ENCODE measurements at regions not wholly inside any gene's neighbourhood (a gene's known extent, or its start where the extent isn't known, plus 50 kb on each side); places are given as distances from the start of the nearest gene placed in this dataset.
A peak's percentile ranks its signal among the peaks of the same experiment; 100 is the strongest.

DNA sequence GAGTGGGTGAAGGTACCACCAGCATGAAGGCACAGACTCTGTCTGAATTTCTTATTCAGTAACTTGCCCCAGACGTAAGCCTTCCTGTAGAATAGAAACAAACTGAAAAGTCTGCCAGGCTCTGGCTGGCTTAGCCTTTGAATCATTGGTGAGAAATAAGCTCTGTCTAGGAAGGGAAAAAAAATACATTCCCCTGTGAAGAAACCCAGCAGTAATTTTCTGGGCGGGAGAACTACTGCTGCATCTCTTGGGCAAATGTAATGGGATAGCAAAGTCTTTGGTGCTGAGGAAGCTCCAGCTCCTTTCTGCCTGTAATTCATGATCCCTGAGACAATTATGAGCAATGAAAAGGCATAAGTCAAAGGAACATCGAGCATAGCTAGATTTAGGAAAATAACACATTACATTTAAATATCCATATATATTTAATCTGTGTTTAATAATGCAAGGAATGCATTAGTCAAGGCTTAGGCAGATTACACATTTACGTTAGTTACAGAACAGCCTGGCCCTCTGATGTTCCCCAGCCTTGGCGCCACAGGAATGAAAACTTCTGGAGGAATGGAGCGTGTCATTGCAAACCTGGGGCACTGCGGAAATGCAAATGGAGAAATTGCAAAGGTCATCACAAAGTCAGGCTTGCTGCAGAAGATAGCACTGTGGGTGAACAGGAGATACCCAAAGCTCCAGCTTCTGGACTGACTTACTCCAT is 216.3 kb upstream of the CAMK1G start:
- in situ Hi-C loops (cut with MboI; ENCODE audit: low sequenced_read_pairs), result no loop called here
- H3K27me3 ChIP-seq (ENCODE audit: low read depth), result no peaks in the 10 kb centered on the region
- H3K4me3 ChIP-seq, result no peak overlapping the region
- H3K4me1 ChIP-seq, result peaks cover 15% of the 10 kb centered on the region
- H3K9me3 ChIP-seq, result no peaks in the 10 kb centered on the region
- DNase-seq (ENCODE audit: low spot score in 2 of 2), result no peak
- H3K36me3 ChIP-seq (replicated peaks), result no peaks in the 10 kb centered on the region

- Histone ChIP-seq H3K9me3 (no peaks in the 10 kb centered on the region), H3K27me3 (ENCODE audit: low read depth) (no peaks in the 10 kb centered on the region), H3K4me1 (peaks cover 15% of the 10 kb centered on the region), H3K4me3 (no peak overlapping the region), H3K36me3 (replicated peaks) (no peaks in the 10 kb centered on the region)
- in situ Hi-C loops (cut with MboI; ENCODE audit: low sequenced_read_pairs), result no loop called here
- DNase-seq (ENCODE audit: low spot score in 2 of 2), result no peak
Measured at GRCh38 chr1:209368864-209369598, 214.5 kb upstream of the CAMK1G start.

DNA sequence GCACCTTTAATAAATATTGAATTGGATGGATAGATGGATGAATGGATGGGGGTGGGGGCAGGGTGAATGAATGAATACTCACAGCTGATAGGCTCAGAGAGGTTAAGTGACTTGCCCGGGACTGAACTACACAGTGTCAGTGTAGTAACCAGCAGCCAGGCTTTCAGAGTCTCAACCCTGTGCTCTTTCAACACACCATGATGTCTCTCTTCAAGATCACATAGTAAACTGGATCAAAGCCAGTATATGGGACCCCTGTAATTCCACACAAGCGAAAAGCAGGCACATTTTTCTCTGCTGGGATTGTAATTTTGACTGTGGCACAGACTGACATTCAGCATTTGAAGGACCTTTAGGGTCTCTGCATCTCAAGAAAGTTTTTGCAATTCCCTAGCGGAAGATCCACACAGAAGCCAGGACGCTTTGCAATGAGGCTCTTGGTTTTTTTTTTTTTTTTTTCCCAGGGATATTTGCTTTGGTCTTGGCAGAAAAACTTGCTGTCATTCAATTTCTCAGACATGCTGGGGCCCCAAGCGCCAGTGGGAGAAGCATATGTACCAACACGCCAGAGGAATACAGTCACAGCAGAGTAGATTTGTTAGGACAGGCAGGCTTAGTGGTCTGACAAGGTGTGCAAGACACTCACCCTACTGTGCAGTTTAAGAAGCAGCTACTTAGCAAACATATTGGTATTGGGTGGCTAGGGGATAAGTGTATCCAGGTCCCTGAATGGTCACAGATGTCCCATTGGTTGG is 213.1 kb upstream of the CAMK1G start:
- peaks cover 9% of the 10 kb centered on the region for H3K4me1 ChIP-seq
- in situ Hi-C loops (cut with MboI; ENCODE audit: low sequenced_read_pairs), result no loop called here

GRCh38 chr1:209375097-209375496 is 208.4 kb upstream of the CAMK1G start:
- DNase-seq (ENCODE audit: low spot score in 2 of 2), result no peak
- in situ Hi-C loops (cut with MboI; ENCODE audit: low sequenced_read_pairs), result no loop called here
- Histone ChIP-seq H3K4me3 (no peak overlapping the region), H3K36me3 (replicated peaks) (no peaks in the 10 kb centered on the region), H3K9me3 (no peaks in the 10 kb centered on the region), H3K4me1 (peaks cover 16% of the 10 kb centered on the region), H3K27me3 (ENCODE audit: low read depth) (no peaks in the 10 kb centered on the region)

More for the DNA sequence above, 213.1 kb upstream of the CAMK1G start:
- Histone ChIP-seq H3K9me3 (no peaks in the 10 kb centered on the region), H3K4me3 (no peak overlapping the region), H3K27me3 (ENCODE audit: low read depth) (no peaks in the 10 kb centered on the region), H3K36me3 (replicated peaks) (no peaks in the 10 kb centered on the region)
- no peak for DNase-seq (ENCODE audit: low spot score in 2 of 2)

DNA sequence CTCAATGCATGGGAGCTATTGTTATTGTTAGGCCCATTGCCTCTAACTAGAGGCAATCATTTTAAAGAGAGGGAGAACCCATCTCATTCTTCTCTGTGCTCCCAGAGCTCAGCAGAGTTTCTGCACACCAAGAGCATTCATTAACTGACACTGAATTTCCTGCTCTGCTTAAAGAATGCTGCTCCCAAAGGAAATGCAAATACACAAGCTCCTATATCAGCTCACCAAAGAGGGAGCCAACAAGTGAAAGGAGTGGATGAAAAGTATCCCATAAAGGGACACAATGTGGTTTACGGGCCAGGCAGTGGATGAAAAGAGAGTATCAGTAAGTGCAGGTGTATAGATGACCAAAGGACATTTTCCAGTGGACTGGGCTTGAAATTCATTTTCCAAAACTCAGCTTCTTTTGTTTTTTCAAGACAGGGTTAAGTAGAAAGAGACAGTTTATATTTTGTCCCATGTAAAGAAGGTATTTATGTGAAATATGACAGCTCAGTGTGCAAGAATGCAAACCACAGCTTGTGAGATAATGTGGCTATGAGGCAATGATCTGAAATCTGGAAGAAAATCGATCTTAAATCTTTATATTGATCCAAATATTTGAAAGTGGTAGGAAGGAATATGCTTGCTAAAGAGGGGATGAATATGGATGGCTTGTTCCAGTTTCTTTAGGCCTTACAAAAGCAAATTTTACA is 207.7 kb upstream of the CAMK1G start:
- Histone ChIP-seq H3K4me1 (peaks cover 16% of the 10 kb centered on the region), H3K4me3 (no peak overlapping the region), H3K36me3 (replicated peaks) (no peaks in the 10 kb centered on the region), H3K9me3 (no peaks in the 10 kb centered on the region), H3K27me3 (ENCODE audit: low read depth) (no peaks in the 10 kb centered on the region)
- peak in 1 of 2 experiments; percentile 70 for DNase-seq (ENCODE audit: low spot score in 2 of 2)
- in situ Hi-C loops (cut with MboI; ENCODE audit: low sequenced_read_pairs), result no loop called here

DNA sequence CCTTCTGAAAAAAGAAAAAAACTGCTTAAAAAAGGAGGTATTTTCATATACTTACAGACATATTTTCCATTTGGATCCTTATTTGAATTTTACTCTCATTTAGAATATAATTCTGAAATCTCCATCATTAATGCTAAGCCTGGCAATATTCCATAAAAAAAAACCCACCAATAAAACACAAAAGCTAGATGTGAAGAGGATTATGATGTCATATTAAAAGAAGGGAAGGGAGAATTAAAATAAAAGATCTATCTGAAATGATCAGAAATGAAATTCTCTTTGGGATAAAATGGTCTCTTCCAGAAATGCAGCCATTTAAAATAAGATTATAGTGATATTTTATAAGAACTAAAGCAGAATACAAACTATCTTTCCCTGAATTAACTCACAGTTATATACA is 206.7 kb upstream of the CAMK1G start:
- no peak for DNase-seq (ENCODE audit: low spot score in 2 of 2)
- in situ Hi-C loops (cut with MboI; ENCODE audit: low sequenced_read_pairs), result no loop called here
- Histone ChIP-seq H3K4me1 (peaks cover 16% of the 10 kb centered on the region), H3K36me3 (replicated peaks) (no peaks in the 10 kb centered on the region), H3K9me3 (no peaks in the 10 kb centered on the region), H3K27me3 (ENCODE audit: low read depth) (no peaks in the 10 kb centered on the region), H3K4me3 (no peak overlapping the region)

DNA sequence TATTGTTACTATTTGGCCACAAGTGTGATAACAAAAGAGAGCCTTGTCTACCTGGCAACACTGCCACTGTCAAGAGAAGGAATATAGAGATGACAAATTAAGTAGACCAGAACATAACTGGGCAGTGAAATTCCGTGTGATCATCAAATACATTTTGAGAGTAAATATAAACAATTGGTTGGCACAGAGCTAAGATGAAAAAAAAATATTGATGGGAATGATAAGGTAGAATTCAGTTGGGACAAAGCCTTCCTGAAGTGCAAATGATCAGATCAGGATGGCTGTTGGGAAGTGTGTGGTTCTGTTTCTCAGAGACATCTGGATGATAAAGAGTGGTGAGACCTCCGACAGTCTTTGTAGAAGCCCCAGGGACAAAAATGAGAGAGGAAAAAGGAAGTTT is 205.5 kb upstream of the CAMK1G start:
- H3K4me1 ChIP-seq, result peaks cover 18% of the 10 kb centered on the region
- no peaks in the 10 kb centered on the region for H3K36me3 ChIP-seq (replicated peaks)
- no peaks in the 10 kb centered on the region for H3K9me3 ChIP-seq
- no peak for DNase-seq (ENCODE audit: low spot score in 2 of 2)
- no peaks in the 10 kb centered on the region for H3K27me3 ChIP-seq (ENCODE audit: low read depth)
- H3K4me3 ChIP-seq, result no peak overlapping the region
- in situ Hi-C loops (cut with MboI; ENCODE audit: low sequenced_read_pairs), result no loop called here

GRCh38 chr1:209379280-209379679 is 204.2 kb upstream of the CAMK1G start:
- no peak for DNase-seq (ENCODE audit: low spot score in 2 of 2)
- Histone ChIP-seq H3K9me3 (no peaks in the 10 kb centered on the region), H3K4me3 (no peak overlapping the region), H3K36me3 (replicated peaks) (no peaks in the 10 kb centered on the region), H3K27me3 (ENCODE audit: low read depth) (no peaks in the 10 kb centered on the region), H3K4me1 (peaks cover 17% of the 10 kb centered on the region)
- in situ Hi-C loops (cut with MboI; ENCODE audit: low sequenced_read_pairs), result no loop called here

- DNase-seq (ENCODE audit: low spot score in 2 of 2), result no peak
- H3K36me3 ChIP-seq (replicated peaks), result no peaks in the 10 kb centered on the region
- in situ Hi-C loops (cut with MboI; ENCODE audit: low sequenced_read_pairs), result no loop called here
- H3K4me3 ChIP-seq, result no peak overlapping the region
- H3K9me3 ChIP-seq, result no peaks in the 10 kb centered on the region
- H3K4me1 ChIP-seq, result peaks cover 12% of the 10 kb centered on the region
- no peaks in the 10 kb centered on the region for H3K27me3 ChIP-seq (ENCODE audit: low read depth)
Measured at GRCh38 chr1:209380420-209380819, 203.1 kb upstream of the CAMK1G start.

DNA sequence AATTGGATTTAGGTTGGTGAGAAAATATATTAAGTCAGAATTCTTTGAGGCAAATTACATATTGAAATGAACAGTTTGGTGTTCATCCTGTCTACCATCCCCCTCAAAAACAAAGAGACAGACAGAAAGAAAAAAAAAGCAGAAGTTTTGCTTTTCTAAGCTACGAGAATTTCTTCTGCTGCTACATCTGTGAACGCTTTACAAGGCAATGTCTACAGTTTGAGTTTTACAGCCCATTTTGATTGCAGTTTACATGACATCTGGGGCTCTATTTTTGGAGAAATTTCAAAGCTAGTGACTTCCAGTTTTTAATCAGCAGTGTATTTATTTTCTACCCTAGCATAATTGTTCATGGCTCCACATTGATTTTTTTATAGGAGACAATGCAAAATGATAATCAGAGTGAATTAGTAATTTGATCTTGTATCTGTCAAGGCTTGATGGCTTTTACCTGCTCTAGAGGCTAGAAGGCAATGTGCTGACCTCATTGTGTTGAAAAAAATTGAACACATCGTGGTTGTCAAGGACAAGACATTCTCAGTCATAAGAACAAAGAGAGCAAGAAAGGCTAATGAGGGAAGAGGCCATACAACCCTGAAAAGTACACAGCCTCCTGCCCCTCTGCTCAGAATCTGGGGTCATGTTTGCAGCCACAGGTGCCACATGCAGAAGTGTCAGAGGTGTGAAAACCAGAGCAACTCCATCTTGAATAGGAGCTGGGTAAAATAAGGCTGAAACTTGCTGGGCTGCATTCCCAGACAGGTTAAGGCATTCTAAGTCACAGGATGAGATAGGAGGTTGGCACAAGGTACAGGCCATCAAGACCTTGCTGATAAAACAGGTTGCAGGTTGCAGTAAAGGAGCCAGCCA is 201.0 kb upstream of the CAMK1G start:
- DNase-seq (ENCODE audit: low spot score in 2 of 2), result no peak
- in situ Hi-C loops (cut with MboI; ENCODE audit: low sequenced_read_pairs), result no loop called here
- H3K36me3 ChIP-seq (replicated peaks), result no peaks in the 10 kb centered on the region
- peaks cover 5% of the 10 kb centered on the region for H3K4me1 ChIP-seq
- no peak overlapping the region for H3K4me3 ChIP-seq
- H3K9me3 ChIP-seq, result no peaks in the 10 kb centered on the region
- no peaks in the 10 kb centered on the region for H3K27me3 ChIP-seq (ENCODE audit: low read depth)

DNA sequence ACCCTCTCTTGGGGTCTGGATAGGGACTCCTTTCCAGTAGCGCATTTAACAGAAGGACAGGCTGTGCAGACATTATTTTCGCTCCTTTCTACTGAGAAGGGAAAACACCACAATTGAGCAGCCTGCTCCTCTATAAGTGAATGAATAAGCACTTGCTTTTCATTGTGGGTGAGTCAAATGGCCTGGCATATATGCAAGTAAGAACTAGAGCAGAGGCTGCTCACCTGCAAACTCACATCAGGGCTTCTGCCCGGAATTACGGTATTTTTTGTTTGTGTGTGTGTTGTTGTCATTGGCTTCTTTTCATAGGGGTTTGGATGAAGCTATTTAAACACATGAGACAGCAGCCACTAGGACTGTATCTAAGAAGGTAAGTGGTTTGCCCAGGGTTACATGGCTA is 200.1 kb upstream of the CAMK1G start:
- Histone ChIP-seq H3K27me3 (ENCODE audit: low read depth) (no peaks in the 10 kb centered on the region), H3K36me3 (replicated peaks) (no peaks in the 10 kb centered on the region), H3K9me3 (no peaks in the 10 kb centered on the region), H3K4me1 (peaks cover 5% of the 10 kb centered on the region), H3K4me3 (no peak overlapping the region)
- in situ Hi-C loops (cut with MboI; ENCODE audit: low sequenced_read_pairs), result no loop called here
- no peak for DNase-seq (ENCODE audit: low spot score in 2 of 2)

- peaks cover 5% of the 10 kb centered on the region for H3K4me1 ChIP-seq
- in situ Hi-C loops (cut with MboI; ENCODE audit: low sequenced_read_pairs), result no loop called here
Measured at GRCh38 chr1:209383907-209384709, 199.4 kb upstream of the CAMK1G start.

More at GRCh38 chr1:209383907-209384709, 199.4 kb upstream of the CAMK1G start:
- no peaks in the 10 kb centered on the region for H3K27me3 ChIP-seq (ENCODE audit: low read depth)
- no peak overlapping the region for H3K4me3 ChIP-seq
- H3K9me3 ChIP-seq, result no peaks in the 10 kb centered on the region
- no peak for DNase-seq (ENCODE audit: low spot score in 2 of 2)
- no peaks in the 10 kb centered on the region for H3K36me3 ChIP-seq (replicated peaks)
